GM18907 (cell line): ENCODE measurements at regions not wholly inside any gene's neighbourhood (a gene's known extent, or its start where the extent isn't known, plus 50 kb on each side); places are given as distances from the start of the nearest gene placed in this dataset.

ENCODE experiments used
- ATAC-seq: cut with Tn5 transposase; IDR thresholded peaks from one replicate; pipeline ENCODE4 v1.9.1; 2021; ENCODE audit warnings: mild to moderate bottlenecking, moderate library complexity; ENCODE audit not compliant: unreplicated experiment

DNA sequence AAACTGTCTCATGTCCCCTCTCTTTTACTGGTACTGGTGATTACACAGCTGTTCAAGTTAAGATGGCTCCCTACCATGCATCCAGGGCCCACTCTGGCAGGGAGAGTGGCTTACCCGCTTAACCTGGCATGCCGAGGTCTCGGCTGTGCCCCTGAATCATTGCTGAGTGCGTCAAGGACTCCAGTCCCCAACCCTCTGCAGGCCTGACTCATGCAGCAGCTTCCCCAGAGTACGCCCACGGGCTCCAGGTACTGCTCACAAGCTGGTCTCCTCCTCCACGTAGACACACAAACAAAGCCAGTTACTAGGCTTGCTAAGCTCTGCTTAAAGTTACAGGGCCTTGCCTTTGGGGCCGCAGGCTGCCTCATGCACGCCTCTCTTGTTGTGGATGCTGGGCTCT is 447.4 kb downstream of the COG6 start:
- ATAC-seq, result no peak

DNA sequence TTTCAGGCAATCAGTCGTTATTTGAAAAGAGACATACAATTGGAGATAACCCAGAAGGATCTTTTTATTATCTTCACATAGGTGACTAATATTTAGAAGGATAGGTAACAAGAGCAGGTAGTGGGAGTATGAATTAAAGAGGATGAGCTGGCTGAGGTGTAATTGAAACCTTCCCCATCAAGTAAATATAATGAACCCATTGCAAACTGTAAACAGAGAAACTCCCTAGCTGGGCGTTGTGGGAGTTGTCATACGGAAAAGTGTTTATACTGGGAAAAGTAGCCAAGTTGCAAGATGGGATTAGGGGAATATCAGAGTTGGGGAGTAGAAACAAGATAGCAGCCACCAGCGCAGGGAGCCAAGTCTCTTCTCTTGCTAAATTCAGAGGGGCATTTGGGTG is 448.4 kb downstream of the COG6 start:
- ATAC-seq, result no peak

- ATAC-seq, result no peak
These were observed 449.8 kb downstream of the COG6 start for GRCh38 chr13:40105231-40105630.

GRCh38 chr13:40109351-40109844 is 453.9 kb downstream of the COG6 start:
- no peak for ATAC-seq

DNA sequence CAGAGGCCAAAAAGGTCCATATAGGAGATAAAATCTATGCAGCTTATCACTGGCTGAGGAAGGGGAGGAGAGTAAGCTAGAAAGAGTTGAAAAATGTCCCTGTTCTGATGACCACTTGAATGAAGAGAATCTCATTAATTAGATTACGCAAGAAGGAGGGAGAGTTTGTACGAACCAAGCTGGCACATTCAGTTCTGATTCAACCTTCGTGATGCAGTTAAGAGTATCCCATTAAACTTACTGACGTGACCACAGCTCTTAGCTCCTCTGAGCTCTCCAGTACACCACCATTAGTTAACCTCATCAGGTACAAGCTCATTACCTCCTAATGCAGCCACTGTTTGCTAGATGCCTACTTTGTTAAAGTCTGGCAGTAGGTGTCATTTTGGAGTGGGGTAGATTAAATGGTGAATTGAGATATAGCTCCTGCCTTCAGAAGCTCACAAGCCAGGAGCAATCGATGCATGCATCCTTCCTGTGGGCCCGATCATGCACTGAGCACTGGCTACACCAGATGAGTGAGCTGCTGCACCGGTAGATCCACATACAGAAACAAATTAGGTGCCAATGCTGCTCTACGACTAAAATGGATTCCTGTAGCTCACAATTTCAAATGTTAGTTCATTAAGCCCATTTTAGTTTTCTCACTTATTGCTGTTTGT is 458.3 kb downstream of the COG6 start:
- no peak for ATAC-seq

- no peak for ATAC-seq
These were observed 458.9 kb downstream of the COG6 start for GRCh38 chr13:40114305-40114896.

DNA sequence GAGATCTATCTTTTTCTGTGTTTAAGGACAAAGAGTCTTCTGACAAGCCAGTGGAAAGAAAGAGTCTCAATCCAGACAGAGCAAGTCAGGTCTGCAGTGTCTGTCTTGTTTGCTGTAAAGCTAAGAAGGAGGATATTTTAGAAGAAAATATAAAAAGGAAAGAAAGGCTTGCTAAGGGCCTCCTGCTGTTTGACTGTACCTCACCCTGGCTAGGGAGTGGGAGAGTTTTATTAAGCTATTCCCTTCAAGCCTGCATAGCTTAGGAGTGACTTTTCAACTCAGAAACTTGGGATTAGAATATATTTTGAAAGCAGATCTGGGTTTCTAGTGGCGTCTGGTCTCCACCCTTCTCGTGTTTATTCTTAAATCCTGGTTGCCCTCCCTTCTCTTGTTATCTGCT is 460.0 kb downstream of the COG6 start:
- ATAC-seq, result peak; percentile 8

DNA sequence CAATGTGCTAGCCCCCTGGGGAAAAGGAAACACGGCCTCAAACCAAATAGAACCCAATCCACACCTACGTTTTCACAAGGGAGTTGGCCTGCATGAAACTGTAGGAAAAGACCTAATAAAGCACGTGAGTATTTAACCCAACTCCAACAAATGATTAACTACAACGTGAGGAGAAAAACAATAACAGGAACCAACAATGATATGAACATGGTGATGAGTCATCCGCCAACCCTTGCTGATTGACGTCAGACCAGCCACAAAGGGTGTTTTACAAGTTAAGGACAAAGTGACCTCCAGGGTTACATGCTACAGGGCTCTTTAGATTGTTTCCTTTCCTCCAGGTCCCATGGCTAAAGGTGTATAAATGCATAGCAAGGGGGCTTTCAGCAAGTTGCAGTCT is 460.5 kb downstream of the COG6 start:
- ATAC-seq, result peak; percentile 96

DNA sequence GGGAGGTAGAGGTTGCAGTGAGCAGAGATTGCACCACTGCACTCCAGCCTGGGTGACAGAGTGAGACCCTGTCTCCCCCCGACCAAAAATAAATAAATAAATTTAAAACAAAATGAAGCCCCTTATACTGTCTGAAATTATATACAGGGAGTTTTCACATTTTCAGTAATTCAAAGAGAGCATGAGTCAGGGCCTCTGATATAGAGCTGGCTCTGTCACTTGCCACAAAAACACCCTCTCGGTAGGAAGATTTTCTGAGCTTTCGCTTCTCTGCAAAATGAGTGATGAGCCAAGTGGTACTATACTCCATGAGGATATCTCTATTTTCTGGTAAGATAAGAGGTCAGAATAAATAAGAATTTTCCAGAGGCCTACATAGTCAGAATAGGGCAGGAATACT is 462.9 kb downstream of the COG6 start:
- ATAC-seq, result no peak

GRCh38 chr13:40119852-40120251 is 464.4 kb downstream of the COG6 start:
- ATAC-seq, result no peak

- ATAC-seq, result no peak
These were observed 464.8 kb downstream of the COG6 start for GRCh38 chr13:40120288-40120687.

DNA sequence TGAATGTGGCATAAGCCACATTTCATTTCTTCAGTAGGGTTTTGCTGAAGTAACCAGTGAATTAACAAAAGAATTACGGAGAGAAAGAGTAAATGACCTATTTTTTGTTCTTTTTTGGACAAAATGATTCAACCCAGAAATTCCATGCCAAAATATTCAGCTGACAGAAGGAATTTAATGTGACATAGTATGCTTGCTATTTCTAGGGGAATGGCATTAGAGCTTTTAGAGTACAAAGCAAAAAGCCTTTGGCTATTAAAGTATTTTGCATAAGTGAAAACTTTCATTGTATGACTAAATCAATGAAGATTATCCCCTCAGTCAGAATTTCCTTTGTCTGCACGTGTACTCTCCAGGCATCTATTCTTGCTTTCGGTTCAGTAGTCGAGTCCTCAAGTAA is 465.3 kb downstream of the COG6 start:
- no peak for ATAC-seq

GRCh38 chr13:40121722-40122121 is 466.3 kb downstream of the COG6 start:
- no peak for ATAC-seq

DNA sequence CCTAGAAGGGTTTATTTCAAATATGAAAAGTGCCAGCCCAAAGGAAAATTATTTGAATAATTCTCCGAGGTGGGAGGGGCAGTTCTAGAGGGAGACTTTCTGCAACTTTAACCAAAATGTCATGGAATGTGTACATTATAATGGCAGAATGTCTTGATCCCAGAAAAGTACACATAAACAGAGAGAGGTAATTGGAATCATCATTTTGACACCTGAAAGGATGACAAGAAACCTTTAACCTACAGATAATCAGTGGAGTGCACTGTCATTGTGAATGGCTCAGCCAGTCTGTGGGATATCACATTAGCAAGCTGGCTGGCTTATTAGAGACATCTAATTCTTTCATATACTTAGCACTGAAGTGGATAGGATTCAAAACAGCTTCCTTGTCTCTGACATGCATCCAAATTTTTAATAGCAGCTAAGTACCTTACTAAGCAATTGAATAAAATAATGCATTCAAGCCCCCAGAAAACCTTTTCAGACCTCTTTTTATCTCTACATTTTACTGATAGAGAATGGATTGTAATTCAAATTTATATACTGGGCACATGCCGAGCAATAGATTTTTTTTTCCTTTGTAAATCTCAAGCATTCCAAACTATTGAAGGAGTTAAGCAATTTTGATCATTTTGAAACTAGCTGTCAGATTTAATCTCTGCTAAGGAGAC is 468.6 kb downstream of the COG6 start:
- no peak for ATAC-seq

DNA sequence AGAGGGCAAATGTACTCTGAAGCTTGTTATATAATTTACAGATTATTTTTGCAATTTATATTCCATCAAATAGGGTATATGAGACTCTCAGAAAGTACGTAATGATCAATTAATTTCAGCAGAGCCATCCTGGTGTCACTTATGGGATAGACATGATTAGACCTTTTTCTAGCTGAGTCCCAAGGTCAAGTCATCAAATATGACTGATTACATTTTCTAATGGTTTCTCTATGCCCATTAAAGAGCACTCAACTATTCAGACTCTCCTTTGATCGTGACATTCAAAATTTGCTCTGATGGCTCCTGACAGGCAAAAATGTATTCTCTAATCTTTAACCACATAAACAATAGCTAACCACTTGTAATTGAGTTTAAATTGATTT is 469.2 kb downstream of the COG6 start:
- no peak for ATAC-seq

DNA sequence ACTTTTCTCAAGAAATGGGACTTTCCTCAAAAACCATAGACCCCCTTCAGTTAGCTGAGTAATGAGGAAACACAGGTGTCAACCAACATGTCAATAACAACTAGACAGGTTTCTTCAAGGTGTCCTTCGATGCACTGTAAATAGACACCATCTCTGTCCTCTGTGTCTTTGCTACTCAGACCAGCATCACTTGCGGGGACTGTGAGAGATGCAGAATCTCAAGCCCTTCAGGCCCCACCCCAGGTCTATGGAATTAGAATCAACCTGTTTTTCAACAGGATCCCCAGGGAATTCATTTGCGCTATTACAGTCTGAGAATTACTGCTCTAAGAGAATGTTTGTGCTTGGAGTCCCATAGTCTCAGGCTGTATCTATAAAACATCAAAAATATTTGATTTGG is 469.9 kb downstream of the COG6 start:
- no peak for ATAC-seq

DNA sequence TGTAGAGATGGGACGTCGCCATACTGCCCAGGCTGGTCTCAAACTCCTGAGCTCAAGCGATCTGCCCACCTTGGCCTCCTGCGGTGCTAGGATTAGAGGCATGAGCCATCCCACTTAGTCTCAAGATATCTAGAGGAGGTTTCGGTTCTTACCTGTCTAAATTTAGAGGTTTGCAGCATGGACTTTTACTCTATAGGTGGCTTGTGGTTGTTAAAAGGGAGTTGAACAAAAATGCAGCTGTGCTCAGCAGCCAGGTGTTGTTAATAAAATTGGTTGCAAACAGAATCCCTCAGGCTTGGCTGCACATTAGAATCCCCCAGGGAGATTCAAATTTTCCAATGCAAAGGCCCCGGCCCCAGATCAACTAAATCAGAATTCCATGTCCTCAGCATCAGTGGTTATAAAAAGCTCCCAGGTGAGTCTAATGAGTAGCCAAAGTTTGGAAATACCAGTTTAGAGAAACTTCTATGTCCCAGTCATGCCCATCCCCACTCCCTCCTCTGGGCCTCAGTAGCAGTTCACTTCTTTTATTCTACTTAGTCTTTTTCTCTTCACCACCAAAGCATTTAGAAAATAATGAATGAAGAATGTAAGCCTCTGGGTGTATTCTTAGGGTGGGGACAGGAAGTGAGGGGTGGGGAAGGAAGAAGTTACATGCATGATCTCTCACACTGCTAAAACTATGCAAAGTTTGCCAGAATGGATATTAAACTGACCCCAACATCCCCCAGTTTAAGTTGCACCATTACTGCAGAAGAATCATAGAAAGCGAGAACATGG is 471.0 kb downstream of the COG6 start:
- peak; percentile 51 for ATAC-seq

- ATAC-seq, result no peak
These were observed 472.0 kb downstream of the COG6 start for GRCh38 chr13:40127476-40127875.

GRCh38 chr13:40127925-40128324 is 472.5 kb downstream of the COG6 start:
- ATAC-seq, result no peak

GRCh38 chr13:40129467-40129866 is 474.0 kb downstream of the COG6 start:
- no peak for ATAC-seq

GRCh38 chr13:40130871-40131636 is 475.6 kb downstream of the COG6 start:
- no peak for ATAC-seq
